CD14-positive monocyte (primary cell): ENCODE measurements at regions not wholly inside any gene's neighbourhood (a gene's known extent, or its start where the extent isn't known, plus 50 kb on each side); places are given as distances from the start of the nearest gene placed in this dataset.
"Not testable (repeated sequence)": the region's sequence is repeated elsewhere in the genome, so short reads cannot be mapped to it uniquely, and the experiment has no call there.

Experiments used
- DNase-seq, 3 donors: peaks; one replicate each; pipeline ENCODE4 v3.0.0-alpha.2; 2011 to 2022
- H2AFZ ChIP-seq: 2 replicates; pipeline ENCODE4 v1.6.0; 2012; ENCODE audit warnings: mild to moderate bottlenecking, low read depth, low read length, inconsistent platforms; ENCODE audit not compliant: insufficient read depth, poor library complexity, severe bottlenecking
- H3K27ac ChIP-seq, 2 donors: 1 replicate in 1 of 2; 2 replicates in 1 of 2; pipeline ENCODE4 v1.5.1; 2012 to 2013; ENCODE audit warnings: low read length in 2 of 2, control low read depth in 1 of 2, inconsistent platforms in 1 of 2, low read depth in 1 of 2, mild to moderate bottlenecking in 1 of 2
- H3K27me3 ChIP-seq, 2 donors: one replicate each; pipeline versions ENCODE4 v1.6.0 to v1.6.1; 2011 to 2013; ENCODE audit warnings: low read length in 2 of 2; ENCODE audit not compliant: control insufficient read depth in 2 of 2, insufficient read depth in 2 of 2
- H3K36me3 ChIP-seq, 2 donors: replicated peaks in 1 of 2; 1 replicate in 1 of 2; 2 replicates in 1 of 2; pipeline versions ENCODE4 v1.5.1 to v1.6.1; 2012 to 2013; ENCODE audit warnings: low read length in 2 of 2, control low read depth in 1 of 2, inconsistent platforms in 1 of 2, mild to moderate bottlenecking in 1 of 2; ENCODE audit not compliant: insufficient read depth in 2 of 2, control insufficient read depth in 1 of 2
- H3K4me1 ChIP-seq, 2 donors: 1 replicate in 1 of 2; 2 replicates in 1 of 2; pipeline versions ENCODE4 v1.5.1 to v1.6.1; 2012 to 2013; ENCODE audit warnings: low read length in 2 of 2, control low read depth in 1 of 2, inconsistent platforms in 1 of 2, mild to moderate bottlenecking in 1 of 2, moderate library complexity in 1 of 2; ENCODE audit not compliant: insufficient read depth in 2 of 2, control insufficient read depth in 1 of 2
- H3K4me2 ChIP-seq: replicated peaks from 2 replicates; pipeline ENCODE3; 2012; ENCODE audit warnings: low read length, moderate library complexity, mild to moderate bottlenecking; ENCODE audit not compliant: poor library complexity, severe bottlenecking; ENCODE audit errors: extremely low read depth
- H3K4me3 ChIP-seq, 3 experiments: fragments of 200-600 bp in 1 of 3; sonication (generic) in 1 of 3; replicated peaks in 1 of 3; 1 replicate in 2 of 3; 2 replicates in 1 of 3; pipeline ENCODE4 v1.5.1; 2011 to 2013; ENCODE audit warnings: low read length in 3 of 3, mild to moderate bottlenecking in 3 of 3, control low read depth in 2 of 3, low read depth in 2 of 3, inconsistent platforms in 1 of 3, moderate library complexity in 1 of 3
- H3K79me2 ChIP-seq: 2 replicates; pipeline ENCODE4 v1.6.0; 2012; ENCODE audit warnings: mild to moderate bottlenecking, control low read depth, inconsistent platforms, low read length, moderate library complexity; ENCODE audit not compliant: insufficient read depth
- H3K9ac ChIP-seq: 2 replicates; pipeline ENCODE4 v1.6.0; 2017; ENCODE audit warnings: low read length, mild to moderate bottlenecking; ENCODE audit not compliant: insufficient read depth, poor library complexity, severe bottlenecking
- H3K9me3 ChIP-seq, 2 donors: replicated peaks in 1 of 2; 1 replicate in 1 of 2; 2 replicates in 1 of 2; pipeline versions ENCODE4 v1.5.1 to v1.6.1; 2012 to 2013; ENCODE audit warnings: low read length in 2 of 2, control low read depth in 1 of 2; ENCODE audit not compliant: control insufficient read depth in 1 of 2, insufficient read depth in 1 of 2
- H4K20me1 ChIP-seq: 2 replicates; pipeline ENCODE4 v1.6.0; 2012; ENCODE audit warnings: mild to moderate bottlenecking, low read length, control low read depth, moderate library complexity; ENCODE audit not compliant: insufficient read depth
- H3K27ac Mint-ChIP-seq, 7 donors: one replicate each; pipeline ENCODE4 v1.8.0; 2020; ENCODE audit warnings: mild to moderate bottlenecking in 7 of 7, mixed read lengths in 7 of 7, moderate library complexity in 6 of 7, inconsistent platforms in 2 of 7
- H3K27me3 Mint-ChIP-seq, 3 donors: one replicate each; pipeline ENCODE4 v1.8.0; 2021 to 2022; ENCODE audit warnings: low read depth in 3 of 3, mild to moderate bottlenecking in 3 of 3, mixed read lengths in 3 of 3, moderate library complexity in 3 of 3, inconsistent platforms in 1 of 3
- H3K36me3 Mint-ChIP-seq, 2 donors: one replicate each; pipeline ENCODE4 v1.8.0; 2020; ENCODE audit warnings: mixed read lengths in 2 of 2, inconsistent platforms in 1 of 2, mild to moderate bottlenecking in 1 of 2
- H3K4me1 Mint-ChIP-seq: one replicate; pipeline ENCODE4 v1.8.0; 2020; ENCODE audit warnings: mild to moderate bottlenecking, mixed read lengths
- H3K4me3 Mint-ChIP-seq, 2 donors: one replicate each; pipeline ENCODE4 v1.8.0; 2020; ENCODE audit warnings: mild to moderate bottlenecking in 2 of 2, mixed read lengths in 2 of 2, moderate library complexity in 1 of 2
- H3K9me3 Mint-ChIP-seq, 7 donors: one replicate each; pipeline ENCODE4 v1.8.0; 2020 to 2022; ENCODE audit warnings: mixed read lengths in 7 of 7, mild to moderate bottlenecking in 6 of 7, moderate library complexity in 6 of 7, inconsistent platforms in 2 of 7
- WGBS: methylation state at CpG from one replicate; pipeline ENCODE4 v1.1.5; 2013; ENCODE audit warnings: missing lambda C conversion rate; ENCODE audit not compliant: insufficient coverage; 5-methylcytosine and 5-hydroxymethylcytosine counted together
- intact Hi-C, 2 donors: fragments of 100-400 bp; cut with micrococcal nuclease; formaldehyde crosslinking; loops; one replicate each; pipeline versions ENCODE4 v1.15.0 to v1.15.1; 2023
- TF ChIP-seq, protein P1 (sequence below): fragments of 200-600 bp; IDR thresholded peaks from one replicate; pipeline ENCODE4 v1.8.0; 2022; ENCODE audit warnings: antibody characterized with exemption, mild to moderate bottlenecking

- intact Hi-C loops, H2AFZ ChIP-seq, DNase-seq, H3K9ac ChIP-seq, H3K36me3 Mint-ChIP-seq, H3K27me3 Mint-ChIP-seq, H3K27ac Mint-ChIP-seq, H3K4me3 ChIP-seq, H3K27ac ChIP-seq, H3K4me2 ChIP-seq, H3K4me1 ChIP-seq, H3K36me3 ChIP-seq, H3K4me3 Mint-ChIP-seq, H3K27me3 ChIP-seq, H3K79me2 ChIP-seq, H3K4me1 Mint-ChIP-seq, H4K20me1 ChIP-seq: not testable (repeated sequence)
- peaks cover 0 to 71% of the 10 kb centered on the region in 2 donors for H3K9me3 ChIP-seq
- WGBS: no CpG with 5 or more reads among the region's 3 CpGs
- H3K9me3 Mint-ChIP-seq: peaks cover 2 to 15% (median 13%) of the 10 kb centered on the region in 7 donors
These were observed 676.4 kb upstream of the ZNF337 start for GRCh38 chr20:26373066-26373465.

GRCh38 chr20:26354511-26354910, 657.9 kb upstream of the ZNF337 start:
- Mint-ChIP-seq H3K4me3 (no peak overlapping the region), H3K4me1 (no peaks in the 10 kb centered on the region), H3K9me3 (peaks cover 0 to 32% (median 6%) of the 10 kb centered on the region in 7 donors), H3K27me3 (no peaks in the 10 kb centered on the region), H3K36me3 (no peaks in the 10 kb centered on the region), H3K27ac (no peak overlapping the region)
- Histone ChIP-seq H3K79me2 (no peaks in the 10 kb centered on the region), H3K4me2 (no peak overlapping the region), H3K27me3 (no peaks in the 10 kb centered on the region), H3K27ac (no peak overlapping the region), H3K4me1 (no peaks in the 10 kb centered on the region), H3K9ac (no peak overlapping the region), H3K9me3 (peaks cover 4 to 47% of the 10 kb centered on the region in 2 donors), H4K20me1 (no peaks in the 10 kb centered on the region), H2AFZ (no peak overlapping the region), H3K36me3 (no peaks in the 10 kb centered on the region), H3K4me3 (no peak overlapping the region)
- no peak for DNase-seq
- WGBS: no CpG with 5 or more reads among the region's 2 CpGs
- intact Hi-C loops: no loop called here
- TF ChIP-seq, protein P1, sequence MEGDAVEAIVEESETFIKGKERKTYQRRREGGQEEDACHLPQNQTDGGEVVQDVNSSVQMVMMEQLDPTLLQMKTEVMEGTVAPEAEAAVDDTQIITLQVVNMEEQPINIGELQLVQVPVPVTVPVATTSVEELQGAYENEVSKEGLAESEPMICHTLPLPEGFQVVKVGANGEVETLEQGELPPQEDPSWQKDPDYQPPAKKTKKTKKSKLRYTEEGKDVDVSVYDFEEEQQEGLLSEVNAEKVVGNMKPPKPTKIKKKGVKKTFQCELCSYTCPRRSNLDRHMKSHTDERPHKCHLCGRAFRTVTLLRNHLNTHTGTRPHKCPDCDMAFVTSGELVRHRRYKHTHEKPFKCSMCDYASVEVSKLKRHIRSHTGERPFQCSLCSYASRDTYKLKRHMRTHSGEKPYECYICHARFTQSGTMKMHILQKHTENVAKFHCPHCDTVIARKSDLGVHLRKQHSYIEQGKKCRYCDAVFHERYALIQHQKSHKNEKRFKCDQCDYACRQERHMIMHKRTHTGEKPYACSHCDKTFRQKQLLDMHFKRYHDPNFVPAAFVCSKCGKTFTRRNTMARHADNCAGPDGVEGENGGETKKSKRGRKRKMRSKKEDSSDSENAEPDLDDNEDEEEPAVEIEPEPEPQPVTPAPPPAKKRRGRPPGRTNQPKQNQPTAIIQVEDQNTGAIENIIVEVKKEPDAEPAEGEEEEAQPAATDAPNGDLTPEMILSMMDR: no peak
